B cell (primary cell): ENCODE measurements at regions not wholly inside any gene's neighbourhood (a gene's known extent, or its start where the extent isn't known, plus 50 kb on each side); places are given as distances from the start of the nearest gene placed in this dataset.

Experiments
- ATAC-seq: fragments of 200-7000 bp; cut with Tn5 transposase; one replicate; pipeline ENCODE4 v1.10.0; 2021; ENCODE audit warnings: low read depth, mild to moderate bottlenecking, moderate number of reproducible peaks, moderate library complexity
- CTCF ChIA-PET: fragments of 350-600 bp; sonication (Branson Sonifier 250); formaldehyde crosslinking; loops from one replicate; lab custom pipeline; 2021; ENCODE audit warnings: antibody characterized with exemption, inconsistent platforms; lab: Charles Lee
- POLR2A ChIA-PET: fragments of 350-600 bp; sonication (Branson Sonifier 250); formaldehyde crosslinking; loops from one replicate; lab custom pipeline; 2021; ENCODE audit warnings: antibody characterized with exemption; lab: Charles Lee
- DNase-seq: peaks from one replicate; pipeline ENCODE4 v3.0.0; 2013
- H2AFZ ChIP-seq: 2 replicates; pipeline ENCODE4 v1.6.1; 2012; ENCODE audit warnings: mild to moderate bottlenecking, low read depth, low read length; ENCODE audit not compliant: insufficient read depth, poor library complexity, severe bottlenecking
- H3K27ac ChIP-seq, 2 donors: 1 replicate in 1 of 2; 2 replicates in 1 of 2; pipeline ENCODE4 v1.5.1; 2012 to 2013; ENCODE audit warnings: low read length in 2 of 2, mild to moderate bottlenecking in 2 of 2, moderate library complexity in 1 of 2
- H3K27me3 ChIP-seq, 4 experiments: fragments of 200-600 bp in 1 of 4; sonication (generic) in 1 of 4; replicated peaks in 1 of 4; 1 replicate in 2 of 4; 2 replicates in 2 of 4; pipeline versions ENCODE4 v1.6.1 to v1.7.0; 2013 to 2016; ENCODE audit warnings: low read length in 3 of 4, mild to moderate bottlenecking in 2 of 4, mixed read lengths in 1 of 4, moderate library complexity in 1 of 4; ENCODE audit not compliant: insufficient read depth in 4 of 4, control insufficient read depth in 3 of 4; ENCODE audit errors: control extremely low read depth in 1 of 4
- H3K36me3 ChIP-seq, 2 experiments: replicated peaks in 1 of 2; 1 replicate in 1 of 2; 2 replicates in 1 of 2; pipeline versions ENCODE4 v1.6.1 to v1.7.1; 2013; ENCODE audit warnings: low read length in 1 of 2; ENCODE audit not compliant: insufficient read depth in 2 of 2, control insufficient read depth in 1 of 2; ENCODE audit errors: control extremely low read depth in 1 of 2, extremely low read depth in 1 of 2
- H3K4me1 ChIP-seq, 2 donors: fragments of 200-600 bp in 1 of 2; sonication (generic) in 1 of 2; 1 replicate in 1 of 2; 2 replicates in 1 of 2; pipeline versions ENCODE4 v1.5.1 to v1.6.1; 2013 to 2017; ENCODE audit warnings: low read length in 2 of 2; ENCODE audit not compliant: control insufficient read depth in 2 of 2, insufficient read depth in 2 of 2
- H3K4me2 ChIP-seq: replicated peaks from 2 replicates; pipeline ENCODE3; 2012; ENCODE audit warnings: mild to moderate bottlenecking, low read depth, low read length; ENCODE audit not compliant: poor library complexity, severe bottlenecking
- H3K4me3 ChIP-seq, 5 experiments: fragments of 200-600 bp in 1 of 5; sonication (generic) in 1 of 5; 1 replicate in 3 of 5; 2 replicates in 2 of 5; pipeline versions ENCODE4 v1.5.1 to v1.7.0; 2011 to 2016; ENCODE audit warnings: low read length in 4 of 5, mild to moderate bottlenecking in 4 of 5, low read depth in 2 of 5, control low read depth in 1 of 5, moderate library complexity in 1 of 5; ENCODE audit not compliant: insufficient read depth in 1 of 5; ENCODE audit errors: control extremely low read depth in 1 of 5, extremely low read depth in 1 of 5
- H3K79me2 ChIP-seq: fragments of 200-600 bp; sonication (generic); one replicate; pipeline ENCODE4 v1.6.0; 2016; ENCODE audit warnings: low read length; ENCODE audit not compliant: control insufficient read depth, insufficient read depth
- H3K9ac ChIP-seq: fragments of 200-600 bp; sonication (generic); 2 replicates; pipeline ENCODE4 v1.6.1; 2017; ENCODE audit warnings: mild to moderate bottlenecking, low read length, moderate library complexity
- H3K9me3 ChIP-seq, 3 donors: one replicate each; pipeline versions ENCODE4 v1.6.1 to v1.7.1; 2013; ENCODE audit warnings: low read length in 2 of 3; ENCODE audit not compliant: control insufficient read depth in 2 of 3, insufficient read depth in 1 of 3; ENCODE audit errors: control extremely low read depth in 1 of 3
- H4K20me1 ChIP-seq: 2 replicates; pipeline ENCODE4 v1.6.0; 2012; ENCODE audit warnings: mild to moderate bottlenecking, low read length; ENCODE audit not compliant: insufficient read depth, control insufficient read depth, poor library complexity, severe bottlenecking
- H3K27ac Mint-ChIP-seq: one replicate; pipeline ENCODE4 v1.8.0; 2021; ENCODE audit warnings: mixed read lengths
- H3K27me3 Mint-ChIP-seq: one replicate; pipeline ENCODE4 v1.8.0; 2021; ENCODE audit warnings: mixed read lengths
- H3K4me1 Mint-ChIP-seq: one replicate; pipeline ENCODE4 v1.8.0; 2021; ENCODE audit warnings: mixed read lengths
- H3K4me3 Mint-ChIP-seq: one replicate; pipeline ENCODE4 v1.8.0; 2021; ENCODE audit warnings: mixed read lengths
- H3K9me3 Mint-ChIP-seq: one replicate; pipeline ENCODE4 v1.8.0; 2022; ENCODE audit warnings: mixed read lengths; ENCODE audit not compliant: insufficient read depth
- EZH2 ChIP-seq: IDR thresholded peaks from 2 replicates; pipeline ENCODE4 v1.6.1; 2012; ENCODE audit warnings: borderline replicate concordance, low read depth, mild to moderate bottlenecking, moderate library complexity, low read length; ENCODE audit not compliant: insufficient read depth, poor library complexity, severe bottlenecking
- WGBS: methylation state at CpG from one replicate; pipeline ENCODE4 v1.1.5; 2013; ENCODE audit warnings: missing lambda C conversion rate; ENCODE audit not compliant: insufficient coverage; 5-methylcytosine and 5-hydroxymethylcytosine counted together
- intact Hi-C: fragments of 100-400 bp; cut with micrococcal nuclease; formaldehyde crosslinking; loops from one replicate; pipeline ENCODE4 v1.10.0; 2022
- TF ChIP-seq, protein P1 (sequence below): fragments of 200-600 bp; IDR thresholded peaks from one replicate; pipeline ENCODE4 v1.8.0; 2022; ENCODE audit warnings: antibody characterized with exemption, mild to moderate bottlenecking

DNA sequence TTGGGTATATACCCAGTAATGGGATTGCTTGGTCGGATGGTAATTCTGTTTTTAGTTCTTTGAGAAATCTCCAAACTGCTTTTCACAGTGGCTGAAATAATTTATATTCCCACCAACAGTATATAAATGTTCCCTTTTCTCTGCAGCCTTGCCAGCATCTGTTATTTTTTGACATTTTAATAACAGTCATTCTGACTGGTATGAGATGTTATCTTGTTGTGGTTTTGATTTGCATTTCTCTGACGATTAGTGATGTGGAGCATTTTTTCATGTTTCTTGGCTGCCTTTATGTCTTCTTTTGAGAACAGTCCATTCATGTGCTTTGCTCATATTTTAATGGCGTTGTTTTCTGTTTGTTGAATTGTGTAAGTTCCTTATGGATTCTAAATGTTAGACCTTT lies 641.6 kb downstream of the HACE1 start:
- Histone ChIP-seq H3K36me3 (no peaks in the 10 kb centered on the region), H3K4me2 (no peak overlapping the region), H3K79me2 (no peaks in the 10 kb centered on the region), H2AFZ (no peak overlapping the region), H3K9me3 (no peaks in the 10 kb centered on the region), H3K27me3 (no peaks in the 10 kb centered on the region), H3K4me3 (no peak overlapping the region), H3K27ac (no peak overlapping the region), H3K4me1 (no peaks in the 10 kb centered on the region), H3K9ac (no peak overlapping the region), H4K20me1 (no peaks in the 10 kb centered on the region)
- CTCF ChIA-PET, result no interaction called here
- no peak for TF ChIP-seq EZH2
- TF ChIP-seq, protein P1, sequence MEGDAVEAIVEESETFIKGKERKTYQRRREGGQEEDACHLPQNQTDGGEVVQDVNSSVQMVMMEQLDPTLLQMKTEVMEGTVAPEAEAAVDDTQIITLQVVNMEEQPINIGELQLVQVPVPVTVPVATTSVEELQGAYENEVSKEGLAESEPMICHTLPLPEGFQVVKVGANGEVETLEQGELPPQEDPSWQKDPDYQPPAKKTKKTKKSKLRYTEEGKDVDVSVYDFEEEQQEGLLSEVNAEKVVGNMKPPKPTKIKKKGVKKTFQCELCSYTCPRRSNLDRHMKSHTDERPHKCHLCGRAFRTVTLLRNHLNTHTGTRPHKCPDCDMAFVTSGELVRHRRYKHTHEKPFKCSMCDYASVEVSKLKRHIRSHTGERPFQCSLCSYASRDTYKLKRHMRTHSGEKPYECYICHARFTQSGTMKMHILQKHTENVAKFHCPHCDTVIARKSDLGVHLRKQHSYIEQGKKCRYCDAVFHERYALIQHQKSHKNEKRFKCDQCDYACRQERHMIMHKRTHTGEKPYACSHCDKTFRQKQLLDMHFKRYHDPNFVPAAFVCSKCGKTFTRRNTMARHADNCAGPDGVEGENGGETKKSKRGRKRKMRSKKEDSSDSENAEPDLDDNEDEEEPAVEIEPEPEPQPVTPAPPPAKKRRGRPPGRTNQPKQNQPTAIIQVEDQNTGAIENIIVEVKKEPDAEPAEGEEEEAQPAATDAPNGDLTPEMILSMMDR, result no peak
- DNase-seq (no peak), ATAC-seq (no peak)
- peaks cover 2% of the 10 kb centered on the region for H3K9me3 Mint-ChIP-seq
- POLR2A ChIA-PET, result no interaction called here
- WGBS, result no CpG with 5 or more reads among the region's 3 CpGs
- H3K27ac Mint-ChIP-seq, result no peak overlapping the region
- no peaks in the 10 kb centered on the region for H3K4me1 Mint-ChIP-seq
- no peaks in the 10 kb centered on the region for H3K27me3 Mint-ChIP-seq
- intact Hi-C loops, result no loop called here
- no peak overlapping the region for H3K4me3 Mint-ChIP-seq

DNA sequence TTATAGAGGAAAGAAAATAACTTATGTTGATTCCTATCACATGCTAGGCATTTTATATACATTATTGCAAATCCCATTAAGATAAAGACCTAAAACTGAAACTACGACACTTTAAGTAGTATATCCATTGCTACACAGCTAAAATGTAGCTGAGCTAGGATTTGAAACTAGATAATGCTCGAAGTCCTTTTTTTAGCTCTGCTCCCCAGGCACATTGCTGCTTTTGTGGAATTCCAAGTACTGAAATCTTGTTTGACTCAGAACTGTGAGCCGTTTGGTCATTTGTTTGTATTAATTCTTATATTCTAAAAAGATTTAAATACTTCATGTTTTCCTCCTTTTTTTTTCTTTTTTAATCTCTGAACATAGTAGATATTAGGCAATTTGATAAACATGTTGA lies 644.8 kb downstream of the HACE1 start:
- TF ChIP-seq, protein P1, result no peak
- H3K4me3 ChIP-seq, result no peak overlapping the region
- DNase-seq (no peak), ATAC-seq (no peak)
- no peak overlapping the region for H3K27ac Mint-ChIP-seq
- no peaks in the 10 kb centered on the region for H3K4me1 Mint-ChIP-seq
- intact Hi-C loops, result no loop called here
- no peaks in the 10 kb centered on the region for H3K9me3 ChIP-seq
- H4K20me1 ChIP-seq, result no peaks in the 10 kb centered on the region
- no peak overlapping the region for H3K4me2 ChIP-seq
- H3K27me3 Mint-ChIP-seq, result no peaks in the 10 kb centered on the region
- no peak overlapping the region for H3K4me3 Mint-ChIP-seq
- peaks cover 2% of the 10 kb centered on the region for H3K9me3 Mint-ChIP-seq
- H3K36me3 ChIP-seq, result no peaks in the 10 kb centered on the region
- H3K27me3 ChIP-seq, result no peaks in the 10 kb centered on the region
- H3K79me2 ChIP-seq, result no peaks in the 10 kb centered on the region
- ChIA-PET CTCF (no interaction called here), POLR2A (no interaction called here)
- H3K9ac ChIP-seq, result no peak overlapping the region
- no peaks in the 10 kb centered on the region for H3K4me1 ChIP-seq
- H3K27ac ChIP-seq, result no peak overlapping the region
- H2AFZ ChIP-seq, result no peak overlapping the region
- WGBS, result no CpG with 5 or more reads among the region's 3 CpGs
